Endodermal cell (in vitro differentiated cells): ENCODE measurements at regions not wholly inside any gene's neighbourhood (a gene's known extent, or its start where the extent isn't known, plus 50 kb on each side); places are given as distances from the start of the nearest gene placed in this dataset.

Experiments
- DNase-seq: peaks from one replicate; pipeline ENCODE4 v3.0.0-alpha.2; 2017
- H3K27ac ChIP-seq: 2 replicates; pipeline ENCODE4 v1.5.1; 2013; ENCODE audit warnings: mild to moderate bottlenecking, low read depth, low read length, moderate library complexity
- H3K27me3 ChIP-seq: 2 replicates; pipeline ENCODE4 v1.6.1; 2013; ENCODE audit warnings: mild to moderate bottlenecking, low read length, moderate library complexity; ENCODE audit not compliant: insufficient read depth, control insufficient read depth, poor library complexity, severe bottlenecking
- H3K36me3 ChIP-seq: 2 replicates; pipeline ENCODE4 v1.7.0; 2013; ENCODE audit warnings: mild to moderate bottlenecking, low read length, moderate library complexity; ENCODE audit not compliant: control insufficient read depth, insufficient read depth
- H3K4me1 ChIP-seq: one replicate; pipeline ENCODE4 v1.7.0; 2013; ENCODE audit warnings: low read length; ENCODE audit not compliant: control insufficient read depth, insufficient read depth
- H3K4me3 ChIP-seq: 2 replicates; pipeline ENCODE4 v1.5.1; 2013; ENCODE audit warnings: mild to moderate bottlenecking, low read length, moderate library complexity
- H3K9ac ChIP-seq: 2 replicates; pipeline ENCODE4 v1.6.1; 2013; ENCODE audit warnings: mild to moderate bottlenecking, low read length, moderate library complexity; ENCODE audit not compliant: poor library complexity, severe bottlenecking; ENCODE audit errors: extremely low read depth
- H3K9me3 ChIP-seq: 2 replicates; pipeline ENCODE4 v1.6.1; 2013; ENCODE audit warnings: mild to moderate bottlenecking, low read length, moderate library complexity; ENCODE audit not compliant: control insufficient read depth
- H3K27ac Mint-ChIP-seq: 2 replicates; pipeline ENCODE4 v1.8.0; 2020; ENCODE audit warnings: mixed read lengths
- H3K27me3 Mint-ChIP-seq: 2 replicates; pipeline ENCODE4 v1.8.0; 2021; ENCODE audit warnings: mild to moderate bottlenecking, mixed read lengths; ENCODE audit not compliant: insufficient read depth
- H3K36me3 Mint-ChIP-seq: 2 replicates; pipeline ENCODE4 v1.8.0; 2020; ENCODE audit warnings: low read depth, mixed read lengths
- H3K4me1 Mint-ChIP-seq: 2 replicates; pipeline ENCODE4 v1.8.0; 2020; ENCODE audit warnings: mixed read lengths
- H3K4me3 Mint-ChIP-seq: 2 replicates; pipeline ENCODE4 v1.8.0; 2020; ENCODE audit warnings: mild to moderate bottlenecking, moderate library complexity, mixed read lengths
- H3K9me3 Mint-ChIP-seq: 2 replicates; pipeline ENCODE4 v1.8.0; 2020; ENCODE audit warnings: mild to moderate bottlenecking, mixed read lengths
- WGBS, 2 experiments: methylation state at CpG; one replicate each; pipeline versions ENCODE4 v1.1.5 to v1.1.7; 2013; ENCODE audit warnings: missing lambda C conversion rate in 2 of 2, mixed read lengths in 1 of 2; ENCODE audit not compliant: insufficient coverage in 1 of 2, insufficient read length in 1 of 2; 5-methylcytosine and 5-hydroxymethylcytosine counted together
- TF ChIP-seq, protein P1 (sequence below): fragments of 200-600 bp; sonication (generic); conservative IDR thresholded peaks from 2 replicates; pipeline ENCODE4 v1.5.0; 2021; ENCODE audit warnings: antibody characterized with exemption, mild to moderate bottlenecking

- H3K27ac ChIP-seq: no peak overlapping the region
- H3K36me3 ChIP-seq: no peaks in the 10 kb centered on the region
- WGBS, 2 experiments: 80 to 97% methylated on average over 1 to 4 of the region's 4 CpGs
- H3K27me3 Mint-ChIP-seq: no peaks in the 10 kb centered on the region
- no peaks in the 10 kb centered on the region for H3K9me3 ChIP-seq
- H3K4me3 Mint-ChIP-seq: no peak overlapping the region
- peaks cover 2% of the 10 kb centered on the region for H3K9me3 Mint-ChIP-seq
- no peak overlapping the region for H3K27ac Mint-ChIP-seq
- H3K27me3 ChIP-seq: no peaks in the 10 kb centered on the region
- no peak overlapping the region for H3K9ac ChIP-seq
- H3K4me1 ChIP-seq: no peaks in the 10 kb centered on the region
- DNase-seq: no peak
- H3K36me3 Mint-ChIP-seq: peaks cover 2% of the 10 kb centered on the region
- TF ChIP-seq, protein P1, sequence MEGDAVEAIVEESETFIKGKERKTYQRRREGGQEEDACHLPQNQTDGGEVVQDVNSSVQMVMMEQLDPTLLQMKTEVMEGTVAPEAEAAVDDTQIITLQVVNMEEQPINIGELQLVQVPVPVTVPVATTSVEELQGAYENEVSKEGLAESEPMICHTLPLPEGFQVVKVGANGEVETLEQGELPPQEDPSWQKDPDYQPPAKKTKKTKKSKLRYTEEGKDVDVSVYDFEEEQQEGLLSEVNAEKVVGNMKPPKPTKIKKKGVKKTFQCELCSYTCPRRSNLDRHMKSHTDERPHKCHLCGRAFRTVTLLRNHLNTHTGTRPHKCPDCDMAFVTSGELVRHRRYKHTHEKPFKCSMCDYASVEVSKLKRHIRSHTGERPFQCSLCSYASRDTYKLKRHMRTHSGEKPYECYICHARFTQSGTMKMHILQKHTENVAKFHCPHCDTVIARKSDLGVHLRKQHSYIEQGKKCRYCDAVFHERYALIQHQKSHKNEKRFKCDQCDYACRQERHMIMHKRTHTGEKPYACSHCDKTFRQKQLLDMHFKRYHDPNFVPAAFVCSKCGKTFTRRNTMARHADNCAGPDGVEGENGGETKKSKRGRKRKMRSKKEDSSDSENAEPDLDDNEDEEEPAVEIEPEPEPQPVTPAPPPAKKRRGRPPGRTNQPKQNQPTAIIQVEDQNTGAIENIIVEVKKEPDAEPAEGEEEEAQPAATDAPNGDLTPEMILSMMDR: no peak
- H3K4me1 Mint-ChIP-seq: peaks cover 21% of the 10 kb centered on the region
- H3K4me3 ChIP-seq: no peak overlapping the region
These were observed 178.1 kb upstream of the SEMA3E start for GRCh38 chr7:83827036-83827435.

DNA sequence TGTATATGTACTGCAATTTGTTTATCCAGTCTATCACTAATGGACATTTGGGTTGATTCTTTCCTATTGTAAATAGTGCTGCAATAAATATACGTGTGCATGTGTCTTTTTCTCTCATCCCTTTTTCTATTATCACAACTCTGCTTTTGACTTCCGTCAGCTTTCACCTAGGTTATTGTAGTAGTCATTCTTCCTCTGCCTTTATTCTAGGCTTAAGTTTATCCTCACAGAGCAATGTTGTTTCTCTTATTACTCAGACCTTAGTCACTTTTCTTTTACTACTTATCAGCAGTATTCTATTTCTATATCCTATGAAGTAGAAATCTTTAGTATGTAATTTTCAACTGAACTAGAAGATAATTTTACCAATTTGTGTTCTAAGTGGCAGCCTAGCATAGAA, 175.3 kb upstream of the SEMA3E start:
- Histone ChIP-seq H3K4me3 (no peak overlapping the region), H3K27me3 (no peaks in the 10 kb centered on the region), H3K4me1 (no peaks in the 10 kb centered on the region), H3K36me3 (no peaks in the 10 kb centered on the region), H3K9me3 (no peaks in the 10 kb centered on the region), H3K9ac (no peak overlapping the region), H3K27ac (no peak overlapping the region)
- Mint-ChIP-seq H3K4me3 (no peak overlapping the region), H3K4me1 (no peaks in the 10 kb centered on the region), H3K27ac (no peak overlapping the region), H3K9me3 (peaks cover 2% of the 10 kb centered on the region), H3K36me3 (peaks cover 2% of the 10 kb centered on the region), H3K27me3 (no peaks in the 10 kb centered on the region)
- 80 to 97% methylated on average over 1 to 2 of the region's 2 CpGs for WGBS, 2 experiments
- TF ChIP-seq, protein P1: no peak
- no peak for DNase-seq

- H3K4me3 Mint-ChIP-seq: no peak overlapping the region
- 94 to 95% methylated on average over 3 of the region's 3 CpGs for WGBS, 2 experiments
- Histone ChIP-seq H3K4me1 (no peaks in the 10 kb centered on the region), H3K4me3 (no peak overlapping the region), H3K27ac (no peak overlapping the region), H3K27me3 (no peaks in the 10 kb centered on the region), H3K36me3 (no peaks in the 10 kb centered on the region), H3K9me3 (no peaks in the 10 kb centered on the region), H3K9ac (no peak overlapping the region)
- no peaks in the 10 kb centered on the region for H3K4me1 Mint-ChIP-seq
- H3K9me3 Mint-ChIP-seq: peaks cover 2% of the 10 kb centered on the region
- no peak overlapping the region for H3K27ac Mint-ChIP-seq
- peaks cover 2% of the 10 kb centered on the region for H3K36me3 Mint-ChIP-seq
- TF ChIP-seq, protein P1: no peak
- H3K27me3 Mint-ChIP-seq: no peaks in the 10 kb centered on the region
- DNase-seq: no peak
These were observed 172.9 kb upstream of the SEMA3E start for GRCh38 chr7:83821866-83822265.
